ENCODE measurements at regions not wholly inside any gene's neighbourhood (a gene's known extent, or its start where the extent isn't known, plus 50 kb on each side); places are given as distances from the start of the nearest gene placed in this dataset.

DNA sequence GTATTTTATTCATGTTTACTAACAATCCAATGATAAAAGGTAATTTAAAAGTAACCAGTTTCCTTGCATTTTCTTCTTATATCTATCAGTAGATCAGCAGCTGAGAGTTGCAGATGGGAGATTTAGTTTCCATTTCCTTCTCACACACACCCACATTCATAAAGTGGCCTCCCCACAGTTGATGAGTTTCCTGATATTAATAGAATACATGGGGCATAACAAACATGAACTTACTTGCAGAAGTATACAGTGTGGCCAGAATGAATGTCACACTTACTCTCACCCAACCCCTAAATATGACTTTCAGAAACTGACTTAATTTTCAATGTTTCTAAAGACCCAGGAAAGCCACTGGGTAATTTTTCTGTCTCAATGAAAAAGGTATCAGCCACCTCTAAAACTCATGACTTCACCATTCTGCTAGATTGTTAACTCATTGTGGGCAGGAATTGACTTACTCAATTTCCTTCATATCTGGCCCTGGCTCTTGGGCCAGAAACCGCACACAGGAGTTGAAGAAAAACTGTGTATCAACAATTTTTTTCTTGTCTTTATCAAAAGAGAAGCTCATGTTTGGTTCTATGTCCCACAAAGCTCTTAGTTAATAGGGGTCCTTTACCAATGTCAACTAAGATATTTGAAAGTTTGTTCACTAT lies 63.5 kb upstream of the OSMR start:
- TF ChIP-seq, protein P1, sequence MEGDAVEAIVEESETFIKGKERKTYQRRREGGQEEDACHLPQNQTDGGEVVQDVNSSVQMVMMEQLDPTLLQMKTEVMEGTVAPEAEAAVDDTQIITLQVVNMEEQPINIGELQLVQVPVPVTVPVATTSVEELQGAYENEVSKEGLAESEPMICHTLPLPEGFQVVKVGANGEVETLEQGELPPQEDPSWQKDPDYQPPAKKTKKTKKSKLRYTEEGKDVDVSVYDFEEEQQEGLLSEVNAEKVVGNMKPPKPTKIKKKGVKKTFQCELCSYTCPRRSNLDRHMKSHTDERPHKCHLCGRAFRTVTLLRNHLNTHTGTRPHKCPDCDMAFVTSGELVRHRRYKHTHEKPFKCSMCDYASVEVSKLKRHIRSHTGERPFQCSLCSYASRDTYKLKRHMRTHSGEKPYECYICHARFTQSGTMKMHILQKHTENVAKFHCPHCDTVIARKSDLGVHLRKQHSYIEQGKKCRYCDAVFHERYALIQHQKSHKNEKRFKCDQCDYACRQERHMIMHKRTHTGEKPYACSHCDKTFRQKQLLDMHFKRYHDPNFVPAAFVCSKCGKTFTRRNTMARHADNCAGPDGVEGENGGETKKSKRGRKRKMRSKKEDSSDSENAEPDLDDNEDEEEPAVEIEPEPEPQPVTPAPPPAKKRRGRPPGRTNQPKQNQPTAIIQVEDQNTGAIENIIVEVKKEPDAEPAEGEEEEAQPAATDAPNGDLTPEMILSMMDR (IDR thresholded peaks at IDR 0.05), result no peak
- TF ChIP-seq EP300 (IDR thresholded peaks at IDR 0.05), result no peak
